CD4-positive, alpha-beta T cell (primary cell): ENCODE measurements at regions not wholly inside any gene's neighbourhood (a gene's known extent, or its start where the extent isn't known, plus 50 kb on each side); places are given as distances from the start of the nearest gene placed in this dataset.

Experiments
- ATAC-seq: fragments of 200-7000 bp; cut with Tn5 transposase; one replicate; pipeline ENCODE4 v1.10.0; 2022; ENCODE audit warnings: mild to moderate bottlenecking; ENCODE audit not compliant: poor library complexity
- CTCF ChIA-PET: fragments of 350-600 bp; sonication (Branson Sonifier 250); formaldehyde crosslinking; loops from one replicate; lab custom pipeline; 2021; ENCODE audit warnings: antibody characterized with exemption, inconsistent platforms; lab: Charles Lee
- POLR2A ChIA-PET: fragments of 350-600 bp; sonication (Branson Sonifier 250); formaldehyde crosslinking; loops from one replicate; lab custom pipeline; 2021; ENCODE audit warnings: antibody characterized with exemption, inconsistent platforms; lab: Charles Lee
- DNase-seq, 14 experiments: peaks; one replicate each; pipeline ENCODE4 v3.0.0-alpha.2; 2013 to 2020; ENCODE audit warnings: mixed read lengths in 2 of 14
- H3K27ac ChIP-seq, 2 donors: one replicate each; pipeline versions ENCODE4 v1.5.1 to v1.7.0; 2013; ENCODE audit warnings: low read length in 2 of 2, low read depth in 1 of 2, mild to moderate bottlenecking in 1 of 2
- H3K27me3 ChIP-seq, 2 experiments: 1 replicate in 1 of 2; 2 replicates in 1 of 2; pipeline versions ENCODE4 v1.6.1 to v1.7.0; 2013; ENCODE audit warnings: low read length in 2 of 2, control low read depth in 1 of 2, mild to moderate bottlenecking in 1 of 2, moderate library complexity in 1 of 2; ENCODE audit not compliant: insufficient read depth in 2 of 2, control insufficient read depth in 1 of 2
- H3K36me3 ChIP-seq: one replicate; pipeline ENCODE4 v1.6.1; 2013; ENCODE audit warnings: low read length, control low read depth; ENCODE audit not compliant: insufficient read depth
- H3K4me1 ChIP-seq: one replicate; pipeline ENCODE4 v1.6.1; 2013; ENCODE audit warnings: low read length, control low read depth; ENCODE audit not compliant: insufficient read depth
- H3K4me3 ChIP-seq: one replicate; pipeline ENCODE4 v1.5.1; 2013; ENCODE audit warnings: mild to moderate bottlenecking, low read length, moderate library complexity
- H3K9me3 ChIP-seq, 2 experiments: 1 replicate in 1 of 2; 2 replicates in 1 of 2; pipeline versions ENCODE4 v1.6.1 to v1.7.0; 2013; ENCODE audit warnings: low read length in 2 of 2, mild to moderate bottlenecking in 2 of 2, control low read depth in 1 of 2, moderate library complexity in 1 of 2; ENCODE audit not compliant: control insufficient read depth in 1 of 2, insufficient read depth in 1 of 2
- H3K27ac Mint-ChIP-seq: one replicate; pipeline ENCODE4 v1.8.0; 2020; ENCODE audit warnings: mixed read lengths
- H3K27me3 Mint-ChIP-seq: one replicate; pipeline ENCODE4 v1.8.0; 2021; ENCODE audit warnings: mixed read lengths
- H3K36me3 Mint-ChIP-seq: one replicate; pipeline ENCODE4 v1.8.0; 2021; ENCODE audit warnings: low read depth, mixed read lengths
- H3K4me1 Mint-ChIP-seq: one replicate; pipeline ENCODE4 v1.8.0; 2021; ENCODE audit warnings: low read depth, mixed read lengths
- H3K4me3 Mint-ChIP-seq: one replicate; pipeline ENCODE4 v1.8.0; 2020; ENCODE audit warnings: mild to moderate bottlenecking, mixed read lengths
- H3K9me3 Mint-ChIP-seq: one replicate; pipeline ENCODE4 v1.8.0; 2020; ENCODE audit warnings: mixed read lengths
- intact Hi-C, 2 experiments: fragments of 100-400 bp; cut with DNase I in 1 of 2; cut with micrococcal nuclease in 1 of 2; formaldehyde crosslinking; loops; one replicate each; pipeline versions ENCODE4 v1.15.1 to v1.9.0; 2023 to 2025; cut with DNase I, micrococcal nuclease
- TF ChIP-seq, protein P1 (sequence below): fragments of 200-600 bp; IDR thresholded peaks from one replicate; pipeline ENCODE4 v1.8.0; 2022; ENCODE audit warnings: antibody characterized with exemption, mild to moderate bottlenecking

DNA sequence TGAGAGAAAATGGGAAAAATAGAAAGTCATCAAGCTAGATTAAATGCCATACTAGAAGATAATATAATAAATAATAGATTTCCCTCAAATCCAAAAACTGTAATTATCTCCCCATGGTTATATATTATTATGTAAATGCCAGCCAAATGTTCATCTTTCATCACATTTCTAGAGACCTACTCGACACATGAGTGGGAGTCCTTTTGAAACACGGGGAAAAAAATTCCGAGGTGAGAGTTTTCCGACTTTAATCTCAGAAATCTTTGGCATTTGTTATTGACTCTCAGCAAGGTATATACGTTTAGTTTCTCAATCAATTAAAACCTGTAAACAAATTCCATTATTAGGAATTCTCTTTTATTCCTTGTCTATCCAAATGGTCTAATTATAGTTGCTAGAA, 465.4 kb upstream of the SMIM31 start:
- no peak overlapping the region for H3K4me3 Mint-ChIP-seq
- ATAC-seq (no peak), DNase-seq (no peak)
- H3K27ac Mint-ChIP-seq = no peak overlapping the region
- TF ChIP-seq, protein P1, sequence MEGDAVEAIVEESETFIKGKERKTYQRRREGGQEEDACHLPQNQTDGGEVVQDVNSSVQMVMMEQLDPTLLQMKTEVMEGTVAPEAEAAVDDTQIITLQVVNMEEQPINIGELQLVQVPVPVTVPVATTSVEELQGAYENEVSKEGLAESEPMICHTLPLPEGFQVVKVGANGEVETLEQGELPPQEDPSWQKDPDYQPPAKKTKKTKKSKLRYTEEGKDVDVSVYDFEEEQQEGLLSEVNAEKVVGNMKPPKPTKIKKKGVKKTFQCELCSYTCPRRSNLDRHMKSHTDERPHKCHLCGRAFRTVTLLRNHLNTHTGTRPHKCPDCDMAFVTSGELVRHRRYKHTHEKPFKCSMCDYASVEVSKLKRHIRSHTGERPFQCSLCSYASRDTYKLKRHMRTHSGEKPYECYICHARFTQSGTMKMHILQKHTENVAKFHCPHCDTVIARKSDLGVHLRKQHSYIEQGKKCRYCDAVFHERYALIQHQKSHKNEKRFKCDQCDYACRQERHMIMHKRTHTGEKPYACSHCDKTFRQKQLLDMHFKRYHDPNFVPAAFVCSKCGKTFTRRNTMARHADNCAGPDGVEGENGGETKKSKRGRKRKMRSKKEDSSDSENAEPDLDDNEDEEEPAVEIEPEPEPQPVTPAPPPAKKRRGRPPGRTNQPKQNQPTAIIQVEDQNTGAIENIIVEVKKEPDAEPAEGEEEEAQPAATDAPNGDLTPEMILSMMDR = no peak
- no peaks in the 10 kb centered on the region for H3K9me3 Mint-ChIP-seq
- H3K4me3 ChIP-seq = no peak overlapping the region
- no peaks in the 10 kb centered on the region for H3K36me3 Mint-ChIP-seq
- ChIA-PET POLR2A (no interaction called here), CTCF (no interaction called here)
- no peaks in the 10 kb centered on the region for H3K27me3 ChIP-seq
- H3K4me1 Mint-ChIP-seq = no peaks in the 10 kb centered on the region
- H3K4me1 ChIP-seq = no peaks in the 10 kb centered on the region
- no peak overlapping the region for H3K27ac ChIP-seq
- H3K9me3 ChIP-seq = peaks cover 0 to 4% of the 10 kb centered on the region in 2 experiments
- intact Hi-C loops = no loop called here
- no peaks in the 10 kb centered on the region for H3K36me3 ChIP-seq
- H3K27me3 Mint-ChIP-seq = no peaks in the 10 kb centered on the region

GRCh38 chr4:164293203-164293602, 460.7 kb upstream of the SMIM31 start:
- intact Hi-C loops = no loop called here
- Mint-ChIP-seq H3K9me3 (no peaks in the 10 kb centered on the region), H3K4me3 (no peak overlapping the region), H3K4me1 (no peaks in the 10 kb centered on the region), H3K27ac (no peak overlapping the region), H3K27me3 (no peaks in the 10 kb centered on the region), H3K36me3 (no peaks in the 10 kb centered on the region)
- no peak for DNase-seq
- Histone ChIP-seq H3K9me3 (no peaks in the 10 kb centered on the region), H3K4me3 (no peak overlapping the region), H3K27ac (no peak overlapping the region), H3K36me3 (no peaks in the 10 kb centered on the region), H3K27me3 (no peaks in the 10 kb centered on the region), H3K4me1 (no peaks in the 10 kb centered on the region)
- CTCF ChIA-PET = no interaction called here
- POLR2A ChIA-PET = no interaction called here
- TF ChIP-seq, protein P1 = no peak
- ATAC-seq = no peak

DNA sequence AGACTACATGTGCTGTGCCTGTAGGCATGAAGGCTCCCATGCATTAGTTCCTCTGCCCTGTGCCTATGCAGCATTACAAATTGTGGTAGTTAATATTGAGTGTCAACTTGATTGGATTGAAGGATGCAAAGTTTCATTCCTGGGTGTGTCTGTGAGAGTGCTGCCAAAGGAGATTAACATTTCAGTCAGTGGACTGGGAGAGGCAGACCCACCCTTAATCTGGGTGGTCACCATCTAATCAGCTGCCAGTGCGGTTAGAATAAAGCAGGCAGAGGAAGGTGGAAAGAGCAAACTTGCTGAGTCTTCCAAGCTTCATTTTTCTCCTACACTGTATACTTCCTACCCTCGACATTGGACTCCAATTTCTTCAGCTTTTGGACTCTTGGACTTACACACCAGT, 460.2 kb upstream of the SMIM31 start:
- Histone ChIP-seq H3K4me1 (no peaks in the 10 kb centered on the region), H3K36me3 (no peaks in the 10 kb centered on the region), H3K4me3 (no peak overlapping the region), H3K27me3 (no peaks in the 10 kb centered on the region), H3K27ac (no peak overlapping the region), H3K9me3 (no peaks in the 10 kb centered on the region)
- no peak overlapping the region for H3K4me3 Mint-ChIP-seq
- H3K9me3 Mint-ChIP-seq = no peaks in the 10 kb centered on the region
- TF ChIP-seq, protein P1 = no peak
- intact Hi-C loops = no loop called here
- ATAC-seq = no peak
- ChIA-PET CTCF (no interaction called here), POLR2A (no interaction called here)
- DNase-seq = no peak
- no peaks in the 10 kb centered on the region for H3K27me3 Mint-ChIP-seq
- no peaks in the 10 kb centered on the region for H3K4me1 Mint-ChIP-seq
- no peaks in the 10 kb centered on the region for H3K36me3 Mint-ChIP-seq
- no peak overlapping the region for H3K27ac Mint-ChIP-seq
